ENCODE measurements at regions not wholly inside any gene's neighbourhood (a gene's known extent, or its start where the extent isn't known, plus 50 kb on each side); places are given as distances from the start of the nearest gene placed in this dataset.

- no peak for TF ChIP-seq CTCF (IDR thresholded peaks at IDR 0.05)
- TF ChIP-seq POLR2A (IDR thresholded peaks at IDR 0.05) = no peak
- no peak for TF ChIP-seq EP300 (IDR thresholded peaks at IDR 0.05)
- no peak for TF ChIP-seq POLR2AphosphoS5 (IDR thresholded peaks at IDR 0.05)
Observed at GRCh38 chr1:66434096-66434495, 99.9 kb upstream of the SGIP1 start.
